ENCODE measurements at regions not wholly inside any gene's neighbourhood (a gene's known extent, or its start where the extent isn't known, plus 50 kb on each side); places are given as distances from the start of the nearest gene placed in this dataset.
"Not testable (repeated sequence)": the region's sequence is repeated elsewhere in the genome, so short reads cannot be mapped to it uniquely, and the experiment has no call there.

DNA sequence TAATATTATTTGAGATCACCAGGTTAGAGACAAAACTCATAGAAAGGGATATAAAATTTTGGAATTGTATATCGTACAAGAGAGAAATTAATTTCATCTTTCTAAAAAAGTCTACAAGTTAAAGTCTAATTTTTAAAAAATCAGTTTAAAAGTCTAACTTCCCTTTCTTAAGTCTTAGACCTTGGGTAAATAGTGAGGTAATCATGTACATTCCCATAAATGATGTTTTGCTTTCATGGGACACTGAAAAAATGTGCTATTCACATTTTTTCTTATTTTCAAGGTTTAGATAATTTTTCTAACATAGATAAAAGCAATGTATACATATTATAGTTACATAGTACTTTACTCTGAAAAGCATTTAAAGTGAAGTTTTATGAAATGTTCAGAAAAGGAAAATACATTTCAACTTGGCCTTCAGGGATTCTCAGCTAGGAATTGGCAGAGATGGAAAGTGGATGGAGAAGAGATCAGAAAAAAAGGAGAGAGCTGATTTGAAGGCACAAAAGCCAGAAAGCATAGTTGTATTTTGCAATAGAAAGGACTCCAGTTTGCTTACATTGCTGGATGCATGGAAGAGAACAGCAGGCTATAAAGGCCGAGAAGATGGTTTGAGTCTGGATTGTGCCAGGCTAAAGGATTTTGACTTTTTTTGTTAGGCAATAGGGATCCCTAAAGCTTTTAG, 194.0 kb downstream of the CASP12 start:
- H3K27me3 Mint-ChIP-seq (ENCODE audit: low read depth): no peaks in the 10 kb centered on the region
- ATAC-seq (no peak), DNase-seq (no peak)

DNA sequence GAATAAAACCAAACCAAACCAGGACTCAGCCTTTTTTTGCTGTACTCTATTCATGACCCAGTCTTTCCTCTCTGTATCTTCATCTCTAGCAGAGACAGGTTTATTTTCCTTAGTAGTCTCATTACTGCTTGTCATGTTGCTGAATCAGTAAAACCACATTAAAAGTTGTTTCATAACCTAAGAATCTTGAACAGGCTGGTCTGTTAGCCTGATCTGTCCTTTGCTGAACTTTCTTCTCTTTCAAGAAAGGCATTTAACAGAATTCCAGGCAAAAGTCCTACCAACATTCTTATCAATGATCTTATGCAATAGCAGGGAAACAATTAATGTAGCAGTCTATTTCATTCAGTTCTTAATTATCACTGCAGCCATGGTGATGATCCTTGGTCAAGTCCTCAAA, 197.7 kb downstream of the CASP12 start:
- H3K36me3 Mint-ChIP-seq (ENCODE audit: insufficient read depth): peaks cover 2% of the 10 kb centered on the region
- DNase-seq (no peak), ATAC-seq (peak; percentile 67 to 70)
- peaks cover 38% of the 10 kb centered on the region for H3K4me1 Mint-ChIP-seq (ENCODE audit: low read depth)
- H3K9me3 Mint-ChIP-seq: no peaks in the 10 kb centered on the region
- H3K27me3 Mint-ChIP-seq (ENCODE audit: low read depth): no peaks in the 10 kb centered on the region
- H3K4me3 Mint-ChIP-seq: no peak overlapping the region

More for the DNA sequence above, 194.0 kb downstream of the CASP12 start:
- Mint-ChIP-seq H3K4me3 (peak overlapping the region; percentile 79), H3K4me1 (ENCODE audit: low read depth) (peaks cover 63% of the 10 kb centered on the region), H3K9me3 (peaks cover 4% of the 10 kb centered on the region), H3K36me3 (ENCODE audit: insufficient read depth) (no peaks in the 10 kb centered on the region)

DNA sequence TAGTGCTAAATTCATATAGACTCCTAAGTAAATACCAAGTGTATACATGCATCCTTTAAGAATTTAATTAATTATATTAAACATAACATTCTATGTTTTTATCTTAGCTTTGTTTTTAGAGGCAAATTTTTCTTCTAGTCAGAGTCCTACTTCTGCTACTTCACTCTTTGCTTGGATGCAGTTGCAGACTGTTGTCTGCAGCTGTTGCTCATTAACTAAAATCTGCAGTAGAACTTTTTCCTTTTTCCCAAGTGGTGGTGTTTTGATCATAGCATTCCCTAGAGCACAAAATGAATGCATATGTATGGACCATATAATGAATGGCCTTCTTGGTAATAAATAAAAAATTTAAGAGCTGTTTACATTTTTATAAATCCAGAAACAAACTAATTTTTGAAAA, 198.3 kb downstream of the CASP12 start:
- DNase-seq (no peak), ATAC-seq (no peak)
- Mint-ChIP-seq H3K4me3 (no peak overlapping the region), H3K9me3 (no peaks in the 10 kb centered on the region), H3K4me1 (ENCODE audit: low read depth) (peaks cover 32% of the 10 kb centered on the region), H3K27me3 (ENCODE audit: low read depth) (no peaks in the 10 kb centered on the region), H3K36me3 (ENCODE audit: insufficient read depth) (peaks cover 2% of the 10 kb centered on the region)

DNA sequence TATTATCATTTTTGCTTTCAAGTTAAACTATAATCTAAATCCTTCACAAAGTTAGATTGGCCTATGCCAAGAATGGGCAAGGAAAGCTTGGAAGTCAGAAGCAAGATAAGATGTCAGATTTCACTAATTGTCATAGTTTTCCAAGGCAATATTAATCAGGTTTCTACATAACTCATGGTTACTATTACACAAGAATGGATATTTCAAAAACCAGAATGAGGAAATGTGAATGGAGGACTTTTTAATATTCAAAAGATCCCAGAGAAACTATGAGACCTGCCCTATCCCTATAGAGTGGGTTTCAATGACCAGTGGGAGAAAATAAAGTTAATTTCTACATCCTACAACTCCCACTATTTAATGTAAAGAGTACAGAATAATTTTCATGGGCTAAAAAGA, 203.2 kb downstream of the CASP12 start:
- no peak for DNase-seq
- Mint-ChIP-seq H3K36me3 (ENCODE audit: insufficient read depth) (peaks cover 4% of the 10 kb centered on the region), H3K9me3 (peaks cover 9% of the 10 kb centered on the region), H3K27me3 (ENCODE audit: low read depth) (no peaks in the 10 kb centered on the region), H3K4me1 (ENCODE audit: low read depth) (peaks cover 2% of the 10 kb centered on the region), H3K4me3 (no peak overlapping the region)
- ATAC-seq: no peak

GRCh38 chr11:104694259-104695064, 203.8 kb downstream of the CASP12 start:
- peaks cover 4% of the 10 kb centered on the region for H3K36me3 Mint-ChIP-seq (ENCODE audit: insufficient read depth)
- H3K4me3 Mint-ChIP-seq: no peak overlapping the region
- H3K9me3 Mint-ChIP-seq: peaks cover 9% of the 10 kb centered on the region
- no peak for ATAC-seq
- H3K4me1 Mint-ChIP-seq (ENCODE audit: low read depth): no peaks in the 10 kb centered on the region
- DNase-seq: no peak
- H3K27me3 Mint-ChIP-seq (ENCODE audit: low read depth): no peaks in the 10 kb centered on the region

- Mint-ChIP-seq H3K4me1 (ENCODE audit: low read depth) (peaks cover 2% of the 10 kb centered on the region), H3K36me3 (ENCODE audit: insufficient read depth) (peaks cover 4% of the 10 kb centered on the region), H3K4me3 (no peak overlapping the region), H3K9me3 (peaks cover 9% of the 10 kb centered on the region), H3K27me3 (ENCODE audit: low read depth) (no peaks in the 10 kb centered on the region)
- ATAC-seq: no peak
- no peak for DNase-seq
Observed at GRCh38 chr11:104692751-104693150, 205.5 kb downstream of the CASP12 start.

GRCh38 chr11:104691129-104691528, 207.1 kb downstream of the CASP12 start:
- Mint-ChIP-seq H3K27me3 (ENCODE audit: low read depth) (no peaks in the 10 kb centered on the region), H3K4me1 (ENCODE audit: low read depth) (peaks cover 2% of the 10 kb centered on the region)

GRCh38 chr11:104690241-104690640, 208.0 kb downstream of the CASP12 start:
- no peak for DNase-seq
- Mint-ChIP-seq H3K27me3 (ENCODE audit: low read depth) (no peaks in the 10 kb centered on the region), H3K36me3 (ENCODE audit: insufficient read depth) (peaks cover 2% of the 10 kb centered on the region), H3K4me1 (ENCODE audit: low read depth) (peaks cover 2% of the 10 kb centered on the region), H3K9me3 (peaks cover 9% of the 10 kb centered on the region), H3K4me3 (no peak overlapping the region)
- no peak for ATAC-seq

More at GRCh38 chr11:104691129-104691528, 207.1 kb downstream of the CASP12 start:
- Mint-ChIP-seq H3K4me3 (no peak overlapping the region), H3K9me3 (peaks cover 9% of the 10 kb centered on the region), H3K36me3 (ENCODE audit: insufficient read depth) (peaks cover 2% of the 10 kb centered on the region)
- ATAC-seq (no peak), DNase-seq (no peak)

GRCh38 chr11:104688731-104689130, 209.5 kb downstream of the CASP12 start:
- no peak for DNase-seq
- H3K9me3 Mint-ChIP-seq: peaks cover 9% of the 10 kb centered on the region
- H3K27me3 Mint-ChIP-seq (ENCODE audit: low read depth): no peaks in the 10 kb centered on the region
- peaks cover 2% of the 10 kb centered on the region for H3K36me3 Mint-ChIP-seq (ENCODE audit: insufficient read depth)
- no peak for ATAC-seq
- peaks cover 2% of the 10 kb centered on the region for H3K4me1 Mint-ChIP-seq (ENCODE audit: low read depth)
- H3K4me3 Mint-ChIP-seq: no peak overlapping the region

- no peaks in the 10 kb centered on the region for H3K9me3 Mint-ChIP-seq
- no peak for ATAC-seq
- peaks cover 10% of the 10 kb centered on the region for H3K4me1 Mint-ChIP-seq (ENCODE audit: low read depth)
- H3K4me3 Mint-ChIP-seq: no peak overlapping the region
- H3K36me3 Mint-ChIP-seq (ENCODE audit: insufficient read depth): no peaks in the 10 kb centered on the region
- no peak for DNase-seq
- H3K27me3 Mint-ChIP-seq (ENCODE audit: low read depth): no peaks in the 10 kb centered on the region
Observed at GRCh38 chr11:104682206-104682605, 216.1 kb downstream of the CASP12 start.

DNA sequence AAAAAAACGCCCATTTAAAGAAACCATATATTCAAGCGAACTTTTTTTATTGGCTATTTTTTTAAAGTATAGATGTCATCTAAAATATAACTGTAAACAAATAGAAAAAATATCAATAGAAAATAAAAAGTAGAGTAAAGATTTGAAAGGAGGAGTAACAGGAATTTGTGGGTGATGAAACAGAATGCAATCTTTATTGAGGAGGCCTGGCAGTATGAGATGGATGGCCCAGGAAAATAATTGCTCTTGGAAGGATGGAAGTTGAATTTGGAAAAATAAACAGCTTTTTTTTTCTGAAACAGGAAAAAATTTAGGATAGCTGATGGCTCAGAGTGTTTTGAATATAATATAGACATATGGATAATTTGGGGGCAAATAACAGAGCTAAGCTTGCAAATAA, 219.0 kb downstream of the CASP12 start:
- H3K4me3 Mint-ChIP-seq: no peak overlapping the region
- H3K4me1 Mint-ChIP-seq (ENCODE audit: low read depth): peaks cover 10% of the 10 kb centered on the region
- H3K27me3 Mint-ChIP-seq (ENCODE audit: low read depth): no peaks in the 10 kb centered on the region
- DNase-seq (no peak), ATAC-seq (no peak)
- no peaks in the 10 kb centered on the region for H3K36me3 Mint-ChIP-seq (ENCODE audit: insufficient read depth)
- H3K9me3 Mint-ChIP-seq: peaks cover 5% of the 10 kb centered on the region

DNA sequence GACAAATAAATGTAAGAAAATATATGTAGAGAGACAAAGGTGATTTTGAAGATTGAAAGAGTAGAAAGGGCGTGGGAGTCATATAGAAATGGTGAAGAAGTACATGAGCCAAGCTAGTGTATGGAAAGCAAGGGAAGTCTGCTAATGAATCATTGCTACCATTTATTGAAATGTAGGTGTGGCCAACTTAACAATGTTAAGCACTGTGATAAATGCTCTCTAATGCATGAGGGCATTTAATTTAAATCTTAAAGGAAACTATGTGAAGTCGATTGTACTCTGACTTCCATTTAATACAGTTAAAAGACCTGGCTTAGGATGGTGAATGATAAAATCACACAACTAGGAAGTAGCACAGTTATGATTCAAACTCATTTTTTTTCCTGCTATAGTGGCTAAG, 219.9 kb downstream of the CASP12 start:
- ATAC-seq: no peak
- Mint-ChIP-seq H3K9me3 (peaks cover 5% of the 10 kb centered on the region), H3K27me3 (ENCODE audit: low read depth) (no peaks in the 10 kb centered on the region), H3K4me1 (ENCODE audit: low read depth) (peaks cover 10% of the 10 kb centered on the region), H3K4me3 (no peak overlapping the region), H3K36me3 (ENCODE audit: insufficient read depth) (no peaks in the 10 kb centered on the region)
- no peak for DNase-seq

- not testable (repeated sequence) for ATAC-seq; H3K27me3 Mint-ChIP-seq (ENCODE audit: low read depth); H3K9me3 Mint-ChIP-seq; H3K36me3 Mint-ChIP-seq (ENCODE audit: insufficient read depth); DNase-seq; H3K4me3 Mint-ChIP-seq; H3K4me1 Mint-ChIP-seq (ENCODE audit: low read depth)
Observed at GRCh38 chr11:104677069-104677468, 221.2 kb downstream of the CASP12 start.

- DNase-seq (no peak), ATAC-seq (no peak)
- H3K4me1 Mint-ChIP-seq (ENCODE audit: low read depth): peaks cover 13% of the 10 kb centered on the region
- no peaks in the 10 kb centered on the region for H3K27me3 Mint-ChIP-seq (ENCODE audit: low read depth)
- no peaks in the 10 kb centered on the region for H3K36me3 Mint-ChIP-seq (ENCODE audit: insufficient read depth)
- H3K4me3 Mint-ChIP-seq: no peak overlapping the region
- peaks cover 13% of the 10 kb centered on the region for H3K9me3 Mint-ChIP-seq
Observed at GRCh38 chr11:104672897-104673296, 225.4 kb downstream of the CASP12 start.

All from activated T-cell treated with anti-CD3 and anti-CD28 coated beads, Interleukin-2, amount 50 U/mL, for 4 hours (primary cell).